Nephron progenitor cell (in vitro differentiated cells): ENCODE measurements at regions not wholly inside any gene's neighbourhood (a gene's known extent, or its start where the extent isn't known, plus 50 kb on each side); places are given as distances from the start of the nearest gene placed in this dataset.

Experiments
- DNase-seq: peaks from one replicate; pipeline ENCODE4 v3.0.0; 2021
- H3K27ac Mint-ChIP-seq: 2 replicates; pipeline ENCODE4 v1.8.0; 2021; ENCODE audit warnings: mild to moderate bottlenecking, moderate library complexity, mixed read lengths
- H3K27me3 Mint-ChIP-seq: 2 replicates; pipeline ENCODE4 v1.8.0; 2021; ENCODE audit warnings: mild to moderate bottlenecking, low read depth, mixed read lengths; ENCODE audit not compliant: poor library complexity
- H3K36me3 Mint-ChIP-seq: 2 replicates; pipeline ENCODE4 v1.8.0; 2021; ENCODE audit warnings: low read depth, mixed read lengths
- H3K4me1 Mint-ChIP-seq: 2 replicates; pipeline ENCODE4 v1.8.0; 2021; ENCODE audit warnings: mixed read lengths
- H3K4me3 Mint-ChIP-seq: 2 replicates; pipeline ENCODE4 v1.8.0; 2021; ENCODE audit warnings: mild to moderate bottlenecking, moderate library complexity, mixed read lengths
- H3K9me3 Mint-ChIP-seq: 2 replicates; pipeline ENCODE4 v1.8.0; 2021; ENCODE audit warnings: mild to moderate bottlenecking, moderate library complexity, mixed read lengths
- CTCF ChIP-seq: fragments of 200-600 bp; sonication (generic); IDR thresholded peaks from 2 replicates; pipeline ENCODE4 v1.5.0; 2021; ENCODE audit warnings: antibody characterized with exemption

- no peaks in the 10 kb centered on the region for H3K36me3 Mint-ChIP-seq
- no peak for DNase-seq
- peaks cover 2% of the 10 kb centered on the region for H3K9me3 Mint-ChIP-seq
- H3K27ac Mint-ChIP-seq, result no peak overlapping the region
- H3K27me3 Mint-ChIP-seq, result peaks cover 16% of the 10 kb centered on the region
- TF ChIP-seq CTCF, result no peak
- H3K4me1 Mint-ChIP-seq, result peaks cover 10% of the 10 kb centered on the region
- no peak overlapping the region for H3K4me3 Mint-ChIP-seq
Measured at GRCh38 chr6:17038316-17038715, 63.5 kb upstream of the STMND1 start.

GRCh38 chr6:17036065-17036393 lies 65.8 kb upstream of the STMND1 start:
- Mint-ChIP-seq H3K27ac (no peak overlapping the region), H3K4me1 (no peaks in the 10 kb centered on the region), H3K9me3 (peaks cover 2% of the 10 kb centered on the region), H3K36me3 (no peaks in the 10 kb centered on the region), H3K4me3 (no peak overlapping the region), H3K27me3 (peaks cover 16% of the 10 kb centered on the region)
- no peak for TF ChIP-seq CTCF
- DNase-seq, result no peak

GRCh38 chr6:17035257-17036064 lies 66.4 kb upstream of the STMND1 start:
- H3K4me3 Mint-ChIP-seq, result no peak overlapping the region
- H3K27me3 Mint-ChIP-seq, result peaks cover 16% of the 10 kb centered on the region
- DNase-seq, result no peak
- no peaks in the 10 kb centered on the region for H3K4me1 Mint-ChIP-seq
- peaks cover under 1% of the 10 kb centered on the region for H3K9me3 Mint-ChIP-seq
- no peak overlapping the region for H3K27ac Mint-ChIP-seq
- H3K36me3 Mint-ChIP-seq, result no peaks in the 10 kb centered on the region
- no peak for TF ChIP-seq CTCF

- Mint-ChIP-seq H3K4me1 (no peaks in the 10 kb centered on the region), H3K27me3 (peaks cover 14% of the 10 kb centered on the region), H3K9me3 (no peaks in the 10 kb centered on the region), H3K27ac (no peak overlapping the region), H3K36me3 (no peaks in the 10 kb centered on the region), H3K4me3 (no peak overlapping the region)
- DNase-seq, result no peak
- TF ChIP-seq CTCF, result no peak
Measured at GRCh38 chr6:17033746-17034145, 68.1 kb upstream of the STMND1 start.

GRCh38 chr6:17032988-17033634 lies 68.7 kb upstream of the STMND1 start:
- H3K9me3 Mint-ChIP-seq, result no peaks in the 10 kb centered on the region
- no peaks in the 10 kb centered on the region for H3K36me3 Mint-ChIP-seq
- H3K4me1 Mint-ChIP-seq, result no peaks in the 10 kb centered on the region
- peaks cover 12% of the 10 kb centered on the region for H3K27me3 Mint-ChIP-seq
- H3K27ac Mint-ChIP-seq, result no peak overlapping the region
- no peak for DNase-seq
- H3K4me3 Mint-ChIP-seq, result no peak overlapping the region
- no peak for TF ChIP-seq CTCF

GRCh38 chr6:17032590-17032987 lies 69.3 kb upstream of the STMND1 start:
- TF ChIP-seq CTCF, result no peak
- Mint-ChIP-seq H3K9me3 (no peaks in the 10 kb centered on the region), H3K27me3 (peaks cover 9% of the 10 kb centered on the region), H3K27ac (no peak overlapping the region), H3K36me3 (no peaks in the 10 kb centered on the region), H3K4me1 (no peaks in the 10 kb centered on the region), H3K4me3 (no peak overlapping the region)
- no peak for DNase-seq
